Prostate gland (tissue), 2 donors: ENCODE measurements at regions not wholly inside any gene's neighbourhood (a gene's known extent, or its start where the extent isn't known, plus 50 kb on each side); places are given as distances from the start of the nearest gene placed in this dataset.

ENCODE experiments used
- DNase-seq: peaks from one replicate; pipeline ENCODE4 v3.0.0-alpha.2; 2019; ENCODE audit warnings: low spot score
- H3K27ac ChIP-seq, 2 donors: fragments of 200-600 bp; sonication (generic); 2 replicates each; pipeline ENCODE4 v1.5.1; 2017 to 2019
- H3K27me3 ChIP-seq: fragments of 200-600 bp; sonication (generic); replicated peaks from 2 replicates; pipeline ENCODE4 v1.5.1; 2019; ENCODE audit not compliant: insufficient read depth
- H3K36me3 ChIP-seq, 2 donors: fragments of 200-600 bp; sonication (generic); 1 replicate in 1 of 2; 2 replicates in 1 of 2; pipeline versions ENCODE4 v1.5.1 to v1.8.1; 2017 to 2019
- H3K4me1 ChIP-seq: fragments of 200-600 bp; sonication (generic); replicated peaks from 2 replicates; pipeline ENCODE4 v1.5.1; 2019
- H3K4me3 ChIP-seq, 2 donors: fragments of 200-600 bp; sonication (generic); 2 replicates each; pipeline ENCODE4 v1.5.1; 2017 to 2019
- H3K9me3 ChIP-seq: fragments of 200-600 bp; sonication (generic); 2 replicates; pipeline ENCODE4 v1.5.1; 2017
- POLR2A ChIP-seq: fragments of 450-650 bp; IDR thresholded peaks from one replicate; pipeline ENCODE4 v1.6.1; 2016; ENCODE audit warnings: antibody characterized with exemption, mild to moderate bottlenecking
- POLR2AphosphoS5 ChIP-seq: sonication (generic); formaldehyde crosslinking; IDR thresholded peaks from one replicate; pipeline ENCODE4 v1.6.1; 2017; ENCODE audit warnings: antibody characterized with exemption
- WGBS: methylation state at CpG from one replicate; pipeline ENCODE4 v1.1.5; 2018; 5-methylcytosine and 5-hydroxymethylcytosine counted together
- intact Hi-C: fragments of 100-400 bp; cut with DNase I; formaldehyde crosslinking; loops from one replicate; pipeline ENCODE4 v1.14.2; 2022
- TF ChIP-seq, protein P1 (sequence below), 4 experiments: fragments of 200-600 bp in 2 of 4; fragments of 450-650 bp in 2 of 4; sonication (generic) in 2 of 4; IDR thresholded peaks; 1 replicate in 3 of 4; 2 replicates in 1 of 4; pipeline ENCODE4 v1.5.1; 2016 to 2019; ENCODE audit warnings: antibody characterized with exemption in 4 of 4, mild to moderate bottlenecking in 2 of 4, moderate library complexity in 2 of 4

DNA sequence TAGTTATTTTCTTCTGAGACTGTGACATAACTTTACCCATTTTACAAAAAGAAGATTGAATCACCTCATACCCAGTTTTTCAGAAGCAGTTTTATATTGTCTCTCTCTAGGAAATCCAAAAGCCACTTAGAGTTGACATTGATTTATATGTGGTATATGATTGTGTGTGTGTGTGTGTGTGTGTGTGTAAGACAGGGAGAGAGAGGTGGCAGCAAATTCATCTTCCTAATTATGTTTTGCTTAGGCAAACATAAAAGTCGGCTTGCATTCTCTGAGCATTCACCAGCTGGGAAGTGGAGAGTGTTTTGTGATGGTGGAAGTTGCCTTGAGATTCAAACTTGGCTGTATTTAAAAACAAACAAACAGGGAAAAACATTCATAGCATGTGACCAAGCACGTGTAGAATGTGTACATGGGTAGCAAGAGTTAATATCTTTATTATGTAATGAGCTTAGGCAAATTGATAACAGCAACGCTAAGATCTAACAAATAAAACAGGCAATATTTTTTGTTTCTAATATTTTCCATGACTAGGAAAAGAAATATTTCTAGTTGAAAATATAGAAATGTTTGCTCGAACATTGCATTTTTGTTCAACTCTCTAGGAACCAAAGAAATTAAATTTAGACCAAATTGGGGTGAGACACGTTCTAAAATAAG is 64.4 kb upstream of the IGF1R start:
- no peaks in the 10 kb centered on the region for H3K36me3 ChIP-seq
- H3K9me3 ChIP-seq: no peaks in the 10 kb centered on the region
- 63% methylated on average over 5 of the region's 5 CpGs for WGBS
- DNase-seq: no peak
- intact Hi-C loops: no loop called here
- TF ChIP-seq POLR2A (no peak), POLR2AphosphoS5 (no peak)
- TF ChIP-seq, protein P1, sequence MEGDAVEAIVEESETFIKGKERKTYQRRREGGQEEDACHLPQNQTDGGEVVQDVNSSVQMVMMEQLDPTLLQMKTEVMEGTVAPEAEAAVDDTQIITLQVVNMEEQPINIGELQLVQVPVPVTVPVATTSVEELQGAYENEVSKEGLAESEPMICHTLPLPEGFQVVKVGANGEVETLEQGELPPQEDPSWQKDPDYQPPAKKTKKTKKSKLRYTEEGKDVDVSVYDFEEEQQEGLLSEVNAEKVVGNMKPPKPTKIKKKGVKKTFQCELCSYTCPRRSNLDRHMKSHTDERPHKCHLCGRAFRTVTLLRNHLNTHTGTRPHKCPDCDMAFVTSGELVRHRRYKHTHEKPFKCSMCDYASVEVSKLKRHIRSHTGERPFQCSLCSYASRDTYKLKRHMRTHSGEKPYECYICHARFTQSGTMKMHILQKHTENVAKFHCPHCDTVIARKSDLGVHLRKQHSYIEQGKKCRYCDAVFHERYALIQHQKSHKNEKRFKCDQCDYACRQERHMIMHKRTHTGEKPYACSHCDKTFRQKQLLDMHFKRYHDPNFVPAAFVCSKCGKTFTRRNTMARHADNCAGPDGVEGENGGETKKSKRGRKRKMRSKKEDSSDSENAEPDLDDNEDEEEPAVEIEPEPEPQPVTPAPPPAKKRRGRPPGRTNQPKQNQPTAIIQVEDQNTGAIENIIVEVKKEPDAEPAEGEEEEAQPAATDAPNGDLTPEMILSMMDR (IDR thresholded peaks at IDR 0.05): no peak
- H3K4me1 ChIP-seq: no peaks in the 10 kb centered on the region
- H3K27me3 ChIP-seq: no peaks in the 10 kb centered on the region
- no peak overlapping the region for H3K4me3 ChIP-seq
- H3K27ac ChIP-seq: no peak overlapping the region

DNA sequence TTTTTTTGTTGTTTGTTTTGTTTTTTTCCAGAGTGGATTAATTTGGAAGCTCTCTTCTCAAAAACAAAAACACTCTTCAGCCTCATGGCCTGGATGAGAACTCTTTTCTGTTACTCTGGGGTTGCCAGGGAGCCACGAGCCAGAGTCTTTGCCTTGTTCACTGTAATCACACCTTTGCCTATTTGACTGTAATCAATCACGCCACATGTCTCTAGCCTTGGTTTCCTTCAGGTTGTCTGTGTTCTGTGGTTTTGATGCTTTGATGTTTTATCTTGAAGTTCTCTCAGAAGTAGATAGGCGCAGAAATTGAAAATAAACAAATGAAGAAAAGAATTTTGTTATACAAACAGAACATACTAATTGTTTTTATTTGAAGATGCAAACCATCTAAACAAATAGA is 62.3 kb upstream of the IGF1R start:
- intact Hi-C loops: no loop called here
- Histone ChIP-seq H3K9me3 (no peaks in the 10 kb centered on the region), H3K36me3 (no peaks in the 10 kb centered on the region), H3K4me3 (no peak overlapping the region), H3K27me3 (peaks cover 2% of the 10 kb centered on the region), H3K4me1 (no peaks in the 10 kb centered on the region), H3K27ac (no peak overlapping the region)
- WGBS: 87% methylated on average over 3 of the region's 3 CpGs
- TF ChIP-seq POLR2A (no peak), POLR2AphosphoS5 (no peak)
- TF ChIP-seq, protein P1 (IDR thresholded peaks at IDR 0.05): no peak
- no peak for DNase-seq

DNA sequence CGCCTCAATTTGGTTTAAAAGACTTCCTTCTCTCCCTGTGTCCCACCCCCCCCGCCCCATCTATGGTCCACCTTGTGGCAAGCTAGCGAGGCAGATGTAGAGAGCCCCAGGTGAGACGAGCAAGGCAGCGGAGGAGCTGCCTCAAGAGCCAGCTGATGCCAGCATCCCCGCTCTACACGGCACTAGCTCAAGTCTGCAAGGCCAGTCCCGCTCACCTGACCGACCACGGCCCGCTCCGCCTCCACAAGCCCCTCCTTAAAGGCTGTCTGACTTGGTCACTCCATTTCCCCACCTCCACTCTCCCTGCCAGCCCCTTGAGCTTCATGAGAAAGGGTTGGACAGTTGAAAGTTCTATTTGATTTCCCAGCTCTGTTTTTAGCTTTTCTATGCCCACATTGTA is 56.2 kb upstream of the IGF1R start:
- Histone ChIP-seq H3K4me3 (no peak overlapping the region), H3K27me3 (peaks cover 5% of the 10 kb centered on the region), H3K27ac (no peak overlapping the region), H3K4me1 (no peaks in the 10 kb centered on the region), H3K36me3 (no peaks in the 10 kb centered on the region), H3K9me3 (no peaks in the 10 kb centered on the region)
- intact Hi-C loops: no loop called here
- WGBS: 81% methylated on average over 12 of the region's 12 CpGs
- no peak for DNase-seq
- TF ChIP-seq, protein P1 (IDR thresholded peaks at IDR 0.05): no peak

DNA sequence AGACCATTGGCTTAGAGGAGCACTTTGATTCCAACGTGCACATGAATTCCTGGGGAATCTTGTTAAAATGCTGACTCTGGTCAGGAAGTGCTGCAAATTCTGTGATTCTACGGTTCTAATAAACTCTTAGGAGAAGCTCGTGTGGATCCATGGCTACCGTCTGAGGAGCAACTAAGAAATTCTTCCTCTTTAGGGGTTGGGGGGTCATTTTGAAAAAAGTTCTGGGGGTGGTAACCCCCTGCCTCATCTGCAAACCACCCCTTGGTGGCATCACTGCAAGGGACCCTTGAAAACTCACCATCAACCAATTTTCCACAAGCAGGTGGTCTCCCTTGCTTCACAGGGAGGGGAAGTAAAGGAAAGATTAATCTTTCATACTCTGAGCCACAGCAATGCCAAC is 52.2 kb upstream of the IGF1R start:
- 72% methylated on average over 4 of the region's 4 CpGs for WGBS
- Histone ChIP-seq H3K36me3 (no peaks in the 10 kb centered on the region), H3K9me3 (no peaks in the 10 kb centered on the region), H3K4me3 (no peak overlapping the region), H3K27me3 (peaks cover 2% of the 10 kb centered on the region), H3K4me1 (no peaks in the 10 kb centered on the region), H3K27ac (no peak overlapping the region)
- intact Hi-C loops: no loop called here
- TF ChIP-seq, protein P1 (IDR thresholded peaks at IDR 0.05): no peak
- TF ChIP-seq POLR2A: no peak
- TF ChIP-seq POLR2AphosphoS5: no peak
- no peak for DNase-seq

DNA sequence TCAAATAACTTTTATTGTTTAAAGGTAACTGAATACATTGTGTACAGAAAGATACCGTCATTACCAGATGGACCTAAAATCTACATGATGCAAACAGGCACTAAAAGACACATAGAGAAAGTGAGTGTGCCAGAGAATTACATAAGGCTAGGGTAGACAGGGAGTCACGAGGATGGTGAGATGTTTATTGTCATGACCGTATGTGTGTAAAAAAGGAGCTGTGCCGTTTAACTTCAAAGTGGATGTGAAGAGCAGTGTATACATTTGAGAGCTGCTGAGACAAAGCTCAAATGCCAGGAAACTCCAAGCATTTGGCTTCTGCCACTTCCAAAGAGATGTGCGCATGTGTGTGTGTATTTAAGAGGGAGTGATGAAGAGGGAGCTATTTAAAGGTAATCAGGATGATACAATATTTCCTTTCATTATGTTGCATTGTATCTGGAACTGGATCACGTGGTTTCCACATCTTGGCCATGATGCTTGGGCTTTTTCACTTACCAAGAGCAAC is 51.4 kb upstream of the IGF1R start:
- no peaks in the 10 kb centered on the region for H3K36me3 ChIP-seq
- no peaks in the 10 kb centered on the region for H3K9me3 ChIP-seq
- 18% methylated on average over 6 of the region's 6 CpGs for WGBS
- peaks cover 2% of the 10 kb centered on the region for H3K27me3 ChIP-seq
- no peak overlapping the region for H3K4me3 ChIP-seq
- DNase-seq: no peak
- no peaks in the 10 kb centered on the region for H3K4me1 ChIP-seq
- no peak overlapping the region for H3K27ac ChIP-seq
- intact Hi-C loops: no loop called here
- TF ChIP-seq, protein P1 (IDR thresholded peaks at IDR 0.05): no peak
- TF ChIP-seq POLR2A (no peak), POLR2AphosphoS5 (no peak)
